ENCODE measurements at regions not wholly inside any gene's neighbourhood (a gene's known extent, or its start where the extent isn't known, plus 50 kb on each side); places are given as distances from the start of the nearest gene placed in this dataset.

- H3K27ac ChIP-seq: no peak overlapping the region
- no peaks in the 10 kb centered on the region for H3K27me3 ChIP-seq
- 77% methylated on average over 1 of the region's 1 CpG for WGBS (ENCODE audit: insufficient coverage, low coverage, low lambda C conversion rate, missing lambda C conversion rate)
- H3K4me1 ChIP-seq: no peaks in the 10 kb centered on the region
- DNase-seq (no peak), ATAC-seq (no peak)
- H3K4me3 ChIP-seq: no peak overlapping the region
- H3K9me3 ChIP-seq: no peaks in the 10 kb centered on the region
- no peaks in the 10 kb centered on the region for H3K36me3 ChIP-seq
- intact Hi-C loops (cut with DNase I): no loop called here
- TF ChIP-seq POLR2A (IDR thresholded peaks at IDR 0.05): no peak
- no peak for TF ChIP-seq CTCF (IDR thresholded peaks at IDR 0.05)
Measured at GRCh38 chr18:41543815-41544214, 411.2 kb upstream of the PIK3C3 start.

- Histone ChIP-seq H3K9me3 (no peaks in the 10 kb centered on the region), H3K36me3 (no peaks in the 10 kb centered on the region), H3K4me1 (no peaks in the 10 kb centered on the region), H3K27ac (no peak overlapping the region), H3K4me3 (no peak overlapping the region), H3K27me3 (no peaks in the 10 kb centered on the region)
- no peak for ATAC-seq
- no peak for DNase-seq
- WGBS (ENCODE audit: insufficient coverage, low coverage, low lambda C conversion rate, missing lambda C conversion rate): 68% methylated on average over 2 of the region's 3 CpGs
- TF ChIP-seq POLR2A (IDR thresholded peaks at IDR 0.05): no peak
- TF ChIP-seq CTCF (IDR thresholded peaks at IDR 0.05): no peak
- intact Hi-C loops (cut with DNase I): no loop called here
Measured at GRCh38 chr18:41540237-41540871, 414.7 kb upstream of the PIK3C3 start.

GRCh38 chr18:41538751-41539150 is 416.3 kb upstream of the PIK3C3 start:
- no peak overlapping the region for H3K27ac ChIP-seq
- TF ChIP-seq CTCF (IDR thresholded peaks at IDR 0.05) (no peak), POLR2A (IDR thresholded peaks at IDR 0.05) (no peak)
- intact Hi-C loops (cut with DNase I): no loop called here
- DNase-seq (no peak), ATAC-seq (no peak)
- no peaks in the 10 kb centered on the region for H3K36me3 ChIP-seq
- H3K4me3 ChIP-seq: no peak overlapping the region
- H3K4me1 ChIP-seq: no peaks in the 10 kb centered on the region
- H3K27me3 ChIP-seq: no peaks in the 10 kb centered on the region
- H3K9me3 ChIP-seq: no peaks in the 10 kb centered on the region
- WGBS (ENCODE audit: insufficient coverage, low coverage, low lambda C conversion rate, missing lambda C conversion rate): 88% methylated on average over 2 of the region's 2 CpGs

- H3K4me1 ChIP-seq: no peaks in the 10 kb centered on the region
- no peaks in the 10 kb centered on the region for H3K27me3 ChIP-seq
- 28% methylated on average over 3 of the region's 3 CpGs for WGBS (ENCODE audit: insufficient coverage, low coverage, low lambda C conversion rate, missing lambda C conversion rate)
- H3K36me3 ChIP-seq: no peaks in the 10 kb centered on the region
- ATAC-seq (no peak), DNase-seq (no peak)
- no peak overlapping the region for H3K27ac ChIP-seq
- H3K4me3 ChIP-seq: no peak overlapping the region
- TF ChIP-seq CTCF (IDR thresholded peaks at IDR 0.05): no peak
- TF ChIP-seq POLR2A (IDR thresholded peaks at IDR 0.05): no peak
- intact Hi-C loops (cut with DNase I): no loop called here
- no peaks in the 10 kb centered on the region for H3K9me3 ChIP-seq
Measured at GRCh38 chr18:41537666-41538065, 417.4 kb upstream of the PIK3C3 start.
